HL-60/S4 treated with retinoic acid at 250 ng/mL for 4 days and 3 days (cell line): ENCODE measurements at regions not wholly inside any gene's neighbourhood (a gene's known extent, or its start where the extent isn't known, plus 50 kb on each side); places are given as distances from the start of the nearest gene placed in this dataset.

Experiments
- in situ Hi-C: fragments of 300-500 bp; cut with MboI; formaldehyde crosslinking; loops from 2 replicates; pipeline ENCODE4 v1.7.0; 2022; ENCODE audit warnings: low sequenced_read_pairs

DNA sequence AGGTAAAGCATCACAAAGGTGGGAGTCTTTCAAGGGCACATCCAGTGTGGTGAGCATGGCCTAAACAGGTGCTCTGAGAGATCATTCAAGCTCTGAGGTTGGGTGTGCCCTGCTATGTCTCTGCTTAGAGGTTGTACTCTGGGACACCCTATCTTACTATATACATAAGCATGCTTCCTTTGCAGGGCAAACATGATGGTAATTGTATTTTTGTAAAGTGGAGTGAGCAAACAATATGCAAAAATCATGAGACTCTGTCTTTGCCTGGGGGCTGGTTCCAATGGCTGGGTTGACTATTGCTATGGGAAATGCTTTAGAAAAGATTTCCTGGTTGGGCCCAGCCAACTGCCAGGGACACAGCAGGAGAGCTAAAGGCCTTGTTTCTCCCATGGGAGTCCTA lies 315.1 kb upstream of the TLE3 start:
- in situ Hi-C loops, result no loop called here

DNA sequence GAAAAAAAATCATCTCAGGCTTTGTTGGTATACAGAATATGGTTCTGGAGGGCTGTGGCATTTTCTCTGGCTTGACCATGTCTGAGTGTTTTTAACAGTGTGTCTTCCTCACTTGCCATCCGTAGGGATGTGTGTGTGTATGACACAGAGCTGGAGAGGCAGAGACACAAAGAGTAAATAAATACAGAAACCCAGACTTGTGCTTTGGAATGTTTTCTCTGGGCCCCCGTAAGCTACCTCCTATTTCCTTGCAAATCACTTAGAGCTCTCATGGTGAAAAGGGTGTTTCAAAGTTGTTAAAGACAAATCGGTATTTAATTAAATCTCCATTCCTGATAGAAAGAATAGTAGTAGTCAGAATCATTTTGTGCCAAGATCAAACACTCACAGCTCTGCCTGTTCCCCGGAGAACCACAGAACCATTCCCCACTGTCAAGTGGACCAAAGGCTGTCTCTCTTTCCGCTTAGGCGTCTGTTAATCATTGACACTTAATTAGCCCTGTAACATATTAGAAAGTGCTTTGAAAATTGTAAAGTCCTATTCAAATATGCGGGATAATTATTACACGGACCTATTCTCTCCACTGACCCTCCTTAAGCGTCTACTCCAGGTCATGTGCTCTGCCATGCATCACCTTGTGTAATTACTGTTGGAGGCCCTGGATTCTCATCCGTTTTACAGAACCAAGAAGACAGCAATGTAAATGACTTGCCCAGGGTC lies 313.6 kb upstream of the TLE3 start:
- in situ Hi-C loops, result no loop called here

DNA sequence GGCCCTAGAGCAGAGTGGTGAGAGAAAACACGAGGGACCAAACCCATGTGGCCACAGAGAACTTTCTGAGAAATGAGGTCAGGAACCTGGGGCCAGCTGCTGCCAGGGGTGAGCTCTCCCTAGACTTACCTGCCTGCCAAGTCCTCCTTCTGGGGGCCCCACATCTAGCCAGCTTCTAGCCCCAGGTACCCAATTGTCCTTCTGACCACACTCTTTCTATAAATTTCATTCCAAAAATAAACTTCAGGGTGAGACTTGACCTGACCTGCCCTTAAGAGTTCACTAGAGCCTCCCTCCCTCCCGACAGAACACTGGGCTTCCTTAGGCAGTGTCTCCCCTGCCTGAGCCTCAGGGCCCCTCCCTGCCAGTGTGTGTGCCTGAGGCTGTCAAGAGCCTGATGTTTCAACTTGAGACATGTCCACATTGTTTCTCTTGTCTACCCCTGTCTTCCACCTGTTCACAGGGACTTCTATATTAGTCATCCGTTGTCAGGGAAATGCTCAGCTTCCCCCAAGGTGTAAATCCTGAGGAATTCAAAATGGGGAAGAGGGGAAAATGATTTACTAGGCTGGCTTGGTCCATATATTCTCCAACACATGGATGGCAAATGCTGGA lies 312.8 kb upstream of the TLE3 start:
- in situ Hi-C loops, result no loop called here

DNA sequence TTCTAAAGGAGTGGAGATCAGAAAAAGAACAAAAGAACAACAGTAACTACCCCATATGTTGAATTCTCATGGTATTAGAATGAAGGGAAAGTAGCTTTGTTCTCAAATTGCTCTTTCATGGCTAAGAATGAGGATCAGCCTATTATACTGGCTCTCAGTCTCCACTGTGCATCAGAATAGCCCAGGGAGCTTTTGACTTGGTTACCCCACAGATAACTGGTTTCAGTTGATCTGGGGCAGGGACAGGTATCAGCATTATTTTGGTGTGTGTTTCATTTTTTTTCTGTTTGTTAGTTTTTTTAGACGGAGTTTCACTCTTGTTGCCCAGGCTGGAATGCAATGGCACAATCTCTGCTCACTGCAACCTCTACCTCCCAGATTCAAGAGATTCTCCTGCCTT lies 311.7 kb upstream of the TLE3 start:
- in situ Hi-C loops, result no loop called here

DNA sequence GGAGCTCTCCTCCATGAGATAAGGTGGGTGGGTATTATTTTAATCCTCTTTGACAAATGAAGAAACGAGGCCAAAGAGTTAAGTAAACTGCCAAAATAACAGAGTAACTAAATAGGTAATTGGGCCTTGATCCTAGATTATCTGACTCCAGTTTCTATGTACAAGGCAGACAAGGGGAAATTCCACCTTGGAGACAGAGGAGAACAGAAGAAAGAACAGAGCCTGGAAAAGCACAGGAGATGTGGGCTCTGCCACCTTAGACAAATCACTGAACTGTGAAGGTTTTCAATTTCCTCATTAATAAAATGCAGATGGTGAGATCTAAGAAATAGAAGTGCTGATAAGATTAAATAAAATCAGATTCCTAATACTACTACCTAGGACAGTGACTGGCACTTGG lies 310.2 kb upstream of the TLE3 start:
- in situ Hi-C loops, result no loop called here

DNA sequence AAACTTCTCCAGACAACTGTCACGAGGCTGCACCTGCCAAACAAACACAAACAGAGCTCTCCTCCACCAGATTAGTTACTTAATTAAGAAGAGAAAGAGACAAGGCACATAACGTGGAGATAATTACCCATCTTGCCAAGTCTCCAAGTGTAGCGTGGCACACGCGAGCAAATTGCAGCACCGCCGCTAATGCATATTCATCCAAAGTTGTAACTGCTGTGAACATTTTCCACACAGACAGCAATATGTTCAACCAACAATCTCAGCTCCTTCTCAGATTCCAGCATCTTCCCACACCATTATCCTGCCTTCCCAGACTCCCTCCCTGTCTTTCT lies 309.6 kb upstream of the TLE3 start:
- in situ Hi-C loops, result no loop called here

DNA sequence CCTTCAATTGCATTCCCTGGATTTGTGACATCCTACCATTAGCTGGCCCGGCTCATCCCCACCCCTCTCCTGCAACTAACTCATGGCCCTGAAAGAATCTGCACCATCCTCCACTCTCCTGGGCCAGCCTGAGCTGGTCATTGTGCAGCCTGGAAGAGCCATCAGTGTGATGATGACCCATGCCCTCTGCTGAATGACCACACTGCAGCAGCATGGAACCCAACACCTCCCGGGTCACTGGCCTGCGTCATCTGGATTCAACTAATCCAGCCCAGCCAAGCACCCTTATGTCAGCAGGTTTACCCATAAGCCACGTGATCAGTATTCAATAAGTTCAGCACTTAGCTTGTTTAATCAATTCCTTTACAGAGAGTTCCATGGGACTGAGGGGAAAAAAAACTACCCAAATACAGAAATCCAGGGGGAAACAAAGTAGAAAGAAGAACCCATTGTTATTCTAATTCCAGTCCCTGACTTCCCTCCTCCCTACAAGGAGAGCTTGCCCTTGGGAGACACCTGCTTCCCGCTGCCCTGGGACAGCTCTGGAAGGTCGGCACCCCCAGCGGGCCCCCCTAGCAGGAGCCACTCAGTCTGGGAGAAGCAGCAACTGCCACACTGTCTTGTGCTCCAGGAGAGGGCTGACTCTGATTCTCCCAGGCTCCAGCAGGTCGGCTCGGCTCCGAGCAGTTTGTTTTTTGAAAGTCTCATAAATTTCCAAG lies 309.1 kb upstream of the TLE3 start:
- in situ Hi-C loops, result no loop called here

DNA sequence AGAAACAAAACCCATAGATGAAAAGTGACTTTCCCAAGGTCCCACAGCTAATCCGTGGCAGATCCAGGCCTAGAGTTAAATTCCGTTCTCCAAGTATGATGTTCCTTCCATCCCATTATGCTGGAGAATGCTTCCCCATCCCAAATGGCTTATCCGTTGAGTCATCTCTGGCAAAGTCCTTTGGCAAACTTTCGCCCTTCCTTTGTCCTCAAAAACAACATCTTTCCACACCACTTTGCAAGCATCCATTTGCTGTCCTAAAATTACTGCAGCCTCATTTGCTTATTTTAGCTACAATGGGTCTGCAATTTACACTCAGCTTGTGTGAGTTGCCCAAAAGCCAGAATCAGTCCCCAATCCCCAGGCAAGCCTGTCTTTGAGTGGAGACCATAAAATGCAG lies 304.0 kb upstream of the TLE3 start:
- in situ Hi-C loops, result no loop called here

DNA sequence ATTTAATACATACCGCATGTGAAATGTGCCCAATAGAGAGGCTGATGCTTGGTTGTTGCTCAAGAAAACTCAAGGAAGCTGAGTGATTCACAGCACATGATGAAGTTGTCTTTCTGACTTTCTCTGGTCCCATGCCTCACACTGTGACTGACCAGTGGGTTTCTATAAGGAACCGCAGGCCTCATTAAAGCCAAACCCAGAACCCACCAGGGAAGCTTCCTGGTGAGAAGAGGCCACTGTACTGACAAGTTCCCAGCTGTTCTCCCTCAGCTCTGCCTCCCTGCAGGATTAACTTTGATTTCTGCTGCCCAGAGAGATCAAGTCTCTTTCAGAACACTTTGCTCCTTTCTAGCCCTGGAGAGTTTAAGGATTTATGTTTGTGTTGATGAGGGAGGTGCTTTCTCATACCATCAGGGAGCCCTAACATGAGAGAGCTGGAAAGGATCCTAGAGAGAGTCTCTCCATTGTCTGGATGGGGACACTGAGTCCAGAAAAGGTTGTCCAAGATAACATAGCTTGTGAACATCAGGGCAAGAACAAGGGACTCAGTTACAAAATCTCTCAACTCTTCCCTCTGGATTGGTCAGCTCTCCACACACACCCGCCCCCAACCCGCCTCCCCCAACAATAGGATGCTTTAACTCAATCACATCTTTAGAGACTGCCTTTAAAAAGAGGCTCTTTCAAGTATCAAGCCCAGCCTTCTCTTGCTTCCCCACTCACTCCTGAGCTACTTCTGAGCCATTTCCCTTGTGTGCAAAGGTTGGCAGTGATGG lies 303.2 kb upstream of the TLE3 start:
- in situ Hi-C loops, result no loop called here

DNA sequence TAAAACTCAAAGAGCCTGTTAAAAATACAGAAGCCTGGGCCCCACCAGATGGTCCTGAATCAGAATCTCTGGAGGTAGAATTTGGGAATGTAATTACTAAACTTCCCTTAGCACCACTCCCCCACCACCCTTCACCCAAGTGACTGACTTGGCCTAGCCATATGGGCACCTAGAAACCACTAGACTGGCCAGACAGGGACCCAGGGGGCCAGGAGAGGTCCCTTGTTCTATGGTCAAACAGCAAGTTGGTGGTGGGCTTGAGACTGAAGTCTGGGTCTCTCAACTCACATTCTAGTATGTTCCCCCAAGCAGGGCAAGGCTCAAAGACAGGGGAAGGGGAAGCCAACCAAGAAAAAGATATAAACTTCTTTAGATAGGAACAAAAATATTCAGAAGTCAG lies 301.5 kb upstream of the TLE3 start:
- in situ Hi-C loops, result no loop called here

DNA sequence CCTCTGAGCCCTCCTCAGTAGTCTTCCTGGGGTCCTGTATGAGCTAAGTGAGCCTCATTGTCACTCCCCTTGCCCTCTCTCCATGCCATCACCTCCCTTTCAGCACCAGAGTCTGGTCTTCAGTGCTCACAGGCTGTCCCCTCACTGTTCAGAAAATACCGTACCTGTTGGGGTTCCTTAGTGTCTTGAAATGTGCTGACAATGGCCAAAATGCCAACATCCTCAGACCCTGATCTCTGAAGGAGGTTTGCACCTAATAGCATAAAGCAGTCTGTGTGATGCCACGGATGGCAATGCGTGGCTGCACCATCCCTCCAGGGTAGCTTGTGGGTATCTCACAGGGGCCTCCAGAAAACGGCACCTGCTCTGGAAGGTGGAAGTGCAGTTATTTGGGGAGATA lies 301.0 kb upstream of the TLE3 start:
- in situ Hi-C loops, result no loop called here

DNA sequence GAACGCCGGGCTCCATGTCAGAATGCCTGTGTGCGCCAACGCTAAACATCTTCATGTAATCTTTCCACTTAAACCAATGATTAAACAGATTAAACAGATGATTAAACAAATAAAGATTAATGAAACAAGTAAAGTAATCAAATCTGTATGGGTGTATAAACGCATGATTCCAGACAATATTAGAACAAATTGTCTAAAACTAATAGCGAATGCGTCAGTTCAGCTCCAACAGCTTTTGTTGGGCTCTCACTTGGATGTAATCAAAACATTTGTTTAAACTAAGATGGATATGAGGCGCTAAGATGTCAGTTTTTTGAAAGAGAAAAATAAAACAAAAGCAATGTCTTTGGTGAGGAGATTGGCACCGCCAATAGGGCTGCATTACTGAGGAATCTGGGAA lies 299.1 kb upstream of the TLE3 start:
- in situ Hi-C loops, result no loop called here

DNA sequence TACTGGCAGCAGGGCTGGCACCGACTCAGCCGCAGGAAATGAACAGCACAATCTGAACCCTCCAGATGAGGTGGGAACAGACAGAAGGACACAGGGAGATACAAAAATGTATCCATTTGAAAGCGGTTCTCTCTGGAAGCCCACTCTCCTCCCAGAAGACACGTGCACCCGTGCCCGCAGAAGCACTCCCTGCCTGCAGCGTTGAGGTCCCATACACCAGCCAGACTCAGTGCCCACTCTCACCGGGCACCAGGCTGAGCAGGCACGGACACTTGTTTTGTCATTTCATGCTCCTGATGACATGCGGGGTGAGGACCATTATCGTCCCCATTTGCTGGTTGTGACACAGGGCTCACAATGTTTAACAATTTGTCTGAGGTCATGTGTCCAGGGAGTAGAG lies 297.4 kb upstream of the TLE3 start:
- in situ Hi-C loops, result no loop called here

DNA sequence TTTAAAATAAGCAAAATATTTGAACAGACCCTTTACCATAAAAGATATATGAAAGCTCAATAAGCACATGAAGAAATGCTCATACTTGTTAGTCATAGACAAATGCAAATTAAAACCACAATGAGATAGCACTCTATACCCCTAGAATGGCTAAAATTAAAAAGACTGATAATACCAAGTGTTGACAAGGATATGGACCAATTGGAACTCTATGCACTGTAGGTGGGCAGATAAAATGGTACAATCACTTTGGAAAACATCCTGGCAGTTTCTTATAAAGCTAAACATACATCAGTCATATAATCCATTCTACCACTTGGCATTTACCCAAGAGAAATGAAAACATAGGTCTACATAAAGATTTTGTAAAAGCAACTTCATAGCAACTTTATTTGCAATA lies 293.0 kb upstream of the TLE3 start:
- in situ Hi-C loops, result no loop called here

DNA sequence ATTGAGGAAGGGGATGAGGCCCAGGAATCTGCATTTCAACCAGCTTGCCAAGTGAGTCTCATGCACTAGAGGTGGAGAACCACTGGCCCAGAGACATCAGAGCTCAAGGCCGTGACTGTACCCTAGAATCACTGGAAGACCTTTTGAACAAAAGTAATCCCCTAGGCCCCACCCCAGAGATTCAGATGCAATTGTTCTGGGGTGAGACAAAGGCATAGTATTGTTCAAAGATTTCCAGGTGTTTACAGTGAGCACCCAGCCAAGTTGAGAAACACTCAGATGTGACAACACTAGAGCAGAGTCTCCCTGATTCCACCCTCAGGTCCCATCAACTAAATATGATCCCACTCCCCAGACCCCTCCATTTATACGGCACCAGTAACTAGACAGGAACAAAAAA lies 290.3 kb upstream of the TLE3 start:
- in situ Hi-C loops, result no loop called here

DNA sequence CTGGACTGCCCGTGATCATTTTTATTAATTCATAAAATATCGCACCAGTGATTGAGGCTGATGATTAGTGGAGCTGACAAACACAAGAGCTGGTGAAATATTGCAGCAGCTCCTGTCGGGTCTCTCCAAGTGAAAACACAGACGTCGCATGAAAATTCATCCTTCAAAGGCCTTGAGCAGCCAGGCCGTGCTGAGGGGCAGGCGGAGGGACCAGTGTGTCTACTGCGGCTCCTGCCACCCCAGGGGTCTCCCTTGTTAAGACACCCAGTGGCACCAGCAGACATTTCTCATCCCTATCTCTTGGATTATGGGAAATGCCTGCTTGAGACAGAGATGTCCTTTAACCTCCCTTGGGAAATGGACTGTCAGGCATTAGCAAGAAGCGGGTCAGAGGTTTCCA lies 289.4 kb upstream of the TLE3 start:
- in situ Hi-C loops, result no loop called here

DNA sequence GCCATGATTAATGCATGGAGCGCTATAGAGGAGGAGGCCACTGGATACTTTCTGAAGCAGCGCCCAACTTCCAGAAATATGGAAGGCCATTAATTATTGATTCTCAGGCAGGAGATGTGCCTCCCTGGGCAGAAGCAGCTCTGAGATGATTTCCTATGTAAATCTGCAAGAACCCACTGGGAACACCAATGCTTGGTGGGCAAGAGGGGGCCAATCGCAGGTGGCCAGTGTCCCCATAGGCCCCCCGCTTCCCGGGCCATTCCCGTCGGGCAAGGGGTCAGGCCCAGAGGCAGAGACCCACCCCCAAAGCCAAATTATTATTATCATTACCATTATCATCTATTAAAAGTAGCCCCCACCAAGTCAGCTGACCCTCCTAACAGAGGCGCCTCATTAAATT lies 288.0 kb upstream of the TLE3 start:
- in situ Hi-C loops, result no loop called here

DNA sequence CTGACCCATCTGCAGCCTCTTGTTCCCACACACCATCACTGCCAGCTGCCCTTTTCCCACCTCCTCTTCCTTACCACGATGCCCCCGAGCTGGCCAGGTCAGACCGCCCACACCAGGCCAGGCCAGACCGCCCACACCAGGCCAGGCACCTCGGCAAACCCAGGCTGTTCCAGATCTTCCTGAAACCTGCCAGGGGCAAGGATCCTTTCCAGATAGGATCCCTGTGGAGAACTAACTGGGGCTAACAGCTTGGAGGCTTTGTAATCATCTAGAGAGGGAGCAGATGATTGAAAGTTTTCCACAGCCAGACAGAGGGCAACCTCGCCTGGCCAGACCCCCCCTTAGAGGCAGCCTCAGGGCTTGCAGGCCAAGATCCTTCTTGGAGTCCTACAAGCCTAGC lies 287.3 kb upstream of the TLE3 start:
- in situ Hi-C loops, result no loop called here

DNA sequence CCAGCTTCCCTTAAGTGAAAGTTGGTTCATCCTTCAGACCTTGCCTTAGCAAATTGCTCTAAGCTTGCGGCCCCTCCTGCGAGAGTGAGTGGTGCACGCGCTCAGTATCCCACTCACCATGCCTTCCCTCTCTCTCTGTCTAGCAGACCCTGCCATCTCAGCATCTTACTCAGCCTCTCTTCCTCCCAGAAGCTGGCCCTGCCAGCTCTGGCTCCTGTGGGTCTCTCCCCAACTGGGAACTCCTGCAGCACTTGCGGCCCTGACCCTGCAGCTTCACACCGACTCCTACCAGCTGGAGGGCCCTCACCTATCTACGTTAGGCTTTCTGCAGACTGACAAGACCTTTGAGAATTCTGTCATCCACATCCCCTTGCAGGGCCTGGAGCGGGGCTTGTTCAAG lies 286.1 kb upstream of the TLE3 start:
- in situ Hi-C loops, result no loop called here

DNA sequence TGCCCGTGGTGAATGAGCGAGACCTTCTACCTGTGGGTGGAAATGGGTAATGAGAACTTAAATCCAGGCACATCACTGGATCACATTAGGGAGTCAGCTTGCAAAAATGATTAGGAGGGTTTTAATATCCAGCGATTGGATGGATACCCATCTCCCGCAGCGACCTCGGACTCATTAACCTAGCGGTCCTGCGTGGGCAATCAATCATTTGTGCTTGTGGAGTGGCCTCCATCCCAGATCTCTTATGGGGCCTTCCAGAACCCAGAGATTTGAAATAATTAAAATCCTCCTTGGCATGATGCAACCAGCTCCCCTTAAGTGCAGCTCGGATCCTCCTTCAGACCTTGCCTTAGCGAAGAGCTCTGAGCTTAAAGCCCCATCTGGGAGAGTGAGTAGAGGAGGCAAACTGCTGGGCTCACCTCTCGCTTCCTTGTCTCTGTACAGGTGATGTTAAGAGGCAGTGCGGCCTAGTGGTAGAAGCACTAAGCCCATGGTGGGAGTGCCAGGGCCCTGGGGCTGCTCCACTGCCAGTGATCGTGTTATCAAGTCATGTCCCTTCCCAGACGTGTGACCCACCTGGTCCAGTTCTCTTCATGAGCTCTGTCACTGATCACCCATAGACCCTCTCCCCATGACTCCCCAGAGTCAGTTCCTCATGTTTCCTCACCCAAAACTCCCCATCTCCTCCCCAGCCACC lies 285.2 kb upstream of the TLE3 start:
- in situ Hi-C loops, result no loop called here
